ENCODE measurements at regions not wholly inside any gene's neighbourhood (a gene's known extent, or its start where the extent isn't known, plus 50 kb on each side); places are given as distances from the start of the nearest gene placed in this dataset.
A peak's percentile ranks its signal among the peaks of the same experiment; 100 is the strongest.
"Not testable (repeated sequence)": the region's sequence is repeated elsewhere in the genome, so short reads cannot be mapped to it uniquely, and the experiment has no call there.

DNA sequence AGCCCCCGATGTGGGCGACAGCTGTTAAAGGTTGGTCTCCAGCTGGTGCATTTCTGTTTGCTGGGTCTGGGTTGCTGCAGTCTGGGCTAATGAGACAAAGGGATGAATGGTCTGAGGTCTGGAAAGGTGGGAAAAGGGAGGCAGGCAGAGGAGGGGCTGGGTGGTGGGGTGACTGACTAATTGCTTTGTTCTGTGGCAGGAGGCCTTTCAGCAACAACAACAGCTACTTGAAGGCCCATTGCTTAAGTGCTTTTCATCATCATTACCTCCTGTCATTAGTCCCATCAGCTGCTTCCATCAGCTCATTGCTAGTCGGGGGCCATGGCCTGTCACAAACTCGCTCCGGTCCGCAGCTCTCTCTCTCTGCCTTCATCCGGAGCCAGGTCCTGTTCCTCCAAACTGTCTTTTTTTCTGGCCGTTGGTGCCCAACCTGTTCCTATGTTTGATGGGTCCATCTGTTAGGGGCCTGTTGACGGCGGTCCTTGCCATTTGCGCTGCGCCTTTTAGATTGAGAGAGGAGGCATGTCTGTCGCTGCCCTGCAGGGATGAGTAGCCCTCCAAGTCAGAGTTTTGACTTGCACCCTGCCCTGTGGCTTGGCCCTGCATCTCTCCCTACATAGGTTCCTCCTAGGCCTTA is 105.6 kb upstream of the PLXNA2 start:
- no peak for DNase-seq

DNA sequence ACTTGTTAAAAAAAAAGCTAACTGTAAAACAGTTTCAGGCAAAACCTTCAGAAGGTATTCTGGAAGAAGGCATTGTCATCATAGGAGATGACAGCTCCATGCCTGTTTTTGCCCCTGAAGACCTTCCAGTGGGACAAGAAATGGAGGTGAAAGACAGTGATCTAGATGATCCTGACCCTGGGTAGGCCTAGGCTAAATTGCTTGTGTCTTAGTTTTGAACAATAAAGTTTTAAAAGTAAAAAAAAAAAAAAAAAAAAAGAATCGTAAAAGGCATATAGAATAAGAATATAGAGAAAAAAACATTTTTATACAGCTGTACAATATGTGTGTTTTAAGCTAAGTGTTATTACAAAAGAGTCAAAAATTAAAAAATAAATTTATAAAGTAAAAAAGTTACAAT is 106.6 kb upstream of the PLXNA2 start:
- no peak for DNase-seq

- no peak for DNase-seq
These were observed 107.7 kb upstream of the PLXNA2 start for GRCh38 chr1:208351838-208352237.

DNA sequence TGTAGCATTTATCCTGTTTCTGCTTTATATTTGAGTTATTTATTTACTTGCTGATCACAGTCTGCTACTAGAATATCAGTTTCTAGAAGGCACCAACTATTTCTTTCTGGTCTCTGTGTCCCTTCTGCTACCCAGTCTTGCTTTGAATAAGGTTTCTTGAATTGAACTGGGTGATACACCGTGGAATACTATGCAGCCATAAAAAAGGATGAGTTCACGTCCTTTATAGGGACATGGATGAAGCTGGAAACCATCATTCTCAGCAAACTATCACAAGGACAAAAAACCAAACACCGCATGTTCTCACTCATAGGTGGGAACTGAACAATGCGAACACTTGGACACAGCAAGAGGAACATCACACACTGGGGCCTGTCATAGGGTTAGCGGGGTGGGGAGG is 109.6 kb upstream of the PLXNA2 start:
- DNase-seq = not testable (repeated sequence)

DNA sequence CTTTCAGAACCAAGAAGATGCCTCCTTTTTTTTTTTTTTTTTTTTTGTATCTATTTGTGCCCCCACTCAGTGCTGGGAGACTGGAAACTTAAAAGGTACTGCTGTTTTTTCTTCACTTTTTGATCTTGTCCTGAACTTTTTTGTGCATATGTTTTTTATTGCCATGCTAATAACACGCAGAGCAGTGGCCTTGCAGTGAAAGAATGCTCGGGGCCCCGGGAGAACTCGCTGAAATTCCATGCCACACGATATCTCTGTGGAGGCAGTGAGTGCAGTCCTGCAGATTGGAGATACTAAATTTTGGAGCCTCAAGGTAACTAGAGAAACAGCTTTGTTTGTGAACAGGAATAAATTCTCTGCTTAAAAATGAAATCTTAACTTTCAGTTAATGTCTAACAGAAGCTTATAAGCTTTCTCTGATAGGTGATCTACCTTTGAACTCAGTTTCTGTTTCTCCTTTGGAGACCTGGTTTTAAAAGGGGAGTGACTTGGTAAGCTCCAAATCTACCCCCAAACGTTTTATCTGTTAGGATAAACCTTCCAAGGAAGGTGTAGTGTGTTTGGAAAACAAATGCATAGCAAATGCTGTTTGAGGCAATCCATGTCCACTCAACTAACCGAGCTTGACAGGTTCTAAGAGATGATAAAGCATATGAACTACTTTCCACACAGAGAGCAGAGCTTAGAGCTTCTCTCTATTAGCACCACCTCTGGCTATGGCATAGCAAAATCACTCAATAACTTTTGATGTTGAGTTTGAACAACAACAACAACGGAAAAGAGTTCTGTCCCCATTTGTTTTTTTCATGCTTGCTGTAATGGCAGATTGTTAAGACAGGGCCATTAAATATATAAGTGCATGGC is 113.7 kb upstream of the PLXNA2 start:
- no peak for DNase-seq

DNA sequence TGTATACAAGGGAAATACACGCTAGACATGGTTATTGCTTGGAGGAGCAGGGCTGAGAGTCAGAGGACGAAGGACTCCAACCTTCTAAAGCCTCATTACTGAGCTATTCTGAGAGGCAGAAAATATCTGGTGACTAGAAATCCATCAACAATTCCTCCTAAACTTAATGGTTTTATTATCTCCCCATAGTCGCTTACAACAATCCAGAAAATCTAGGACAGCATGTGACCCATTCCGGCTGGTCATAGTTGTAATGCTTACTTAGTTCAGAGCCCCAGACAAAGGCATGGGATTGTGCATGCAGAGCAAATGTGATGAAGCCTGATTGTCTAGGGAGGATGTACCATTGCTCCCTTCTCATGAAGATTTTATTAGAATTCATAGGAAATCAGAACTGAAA is 114.5 kb upstream of the PLXNA2 start:
- no peak for DNase-seq

DNA sequence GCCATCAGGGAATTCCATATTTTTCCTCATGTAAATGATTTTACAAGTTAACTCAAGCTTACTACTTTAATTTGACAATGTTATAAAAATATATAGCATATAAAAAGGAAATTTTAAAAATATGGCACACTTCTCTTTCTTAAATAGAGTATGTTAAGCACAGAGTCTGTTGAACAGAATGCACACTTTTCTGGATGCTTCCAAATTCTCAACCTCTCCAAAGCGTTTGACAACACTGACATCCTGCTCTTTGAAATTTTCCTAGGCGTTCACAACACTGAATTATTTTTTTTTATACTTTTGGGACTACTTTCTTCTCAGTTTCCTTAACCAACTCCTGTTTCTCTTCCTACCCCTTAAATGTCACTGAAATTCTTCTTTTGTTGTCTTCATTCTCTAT is 117.8 kb upstream of the PLXNA2 start:
- no peak for DNase-seq

DNA sequence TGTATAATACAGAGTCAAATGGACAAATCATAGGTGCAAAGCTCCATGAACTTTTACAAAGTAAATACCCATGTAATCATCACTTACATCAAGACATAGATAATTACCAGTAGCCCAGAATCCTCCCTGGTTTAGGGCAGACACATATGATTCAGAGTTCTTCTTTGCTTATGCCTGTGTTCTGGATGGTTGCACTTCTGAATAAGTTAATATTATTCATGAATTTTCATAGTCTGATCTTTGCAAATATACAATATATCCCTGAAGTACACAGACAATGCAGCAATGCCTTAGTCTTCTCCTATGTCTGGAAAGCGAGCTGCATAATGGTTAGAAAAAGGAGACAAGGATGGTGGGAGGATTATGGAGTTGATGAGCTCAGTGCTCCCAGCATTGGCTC is 122.4 kb upstream of the PLXNA2 start:
- DNase-seq = no peak

DNA sequence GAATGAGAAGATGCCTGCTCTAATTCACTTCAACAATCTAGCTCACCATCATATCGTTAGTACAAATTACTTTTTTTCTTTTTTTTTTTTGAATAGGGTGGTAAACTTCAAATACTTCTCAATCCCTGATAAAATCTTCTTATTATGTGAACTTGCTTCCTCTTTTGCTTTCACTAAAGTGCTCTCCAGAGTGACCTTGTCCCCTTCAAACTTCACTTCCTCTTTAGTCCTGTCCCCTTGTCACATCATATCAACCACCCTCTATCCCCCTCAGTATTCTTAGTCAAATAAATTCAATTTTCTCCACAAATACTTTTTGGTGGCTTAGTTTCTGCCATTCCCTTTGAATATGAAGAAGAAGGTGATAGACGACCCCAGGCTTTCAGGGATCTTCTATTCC is 124.9 kb upstream of the PLXNA2 start:
- no peak for DNase-seq

GRCh38 chr1:208369658-208370057 is 125.5 kb upstream of the PLXNA2 start:
- DNase-seq = peak; percentile 63

- no peak for DNase-seq
These were observed 130.3 kb upstream of the PLXNA2 start for GRCh38 chr1:208374391-208374941.

GRCh38 chr1:208381481-208381880 is 137.3 kb upstream of the PLXNA2 start:
- DNase-seq = no peak

- peak; percentile 17 for DNase-seq
These were observed 144.0 kb upstream of the PLXNA2 start for GRCh38 chr1:208387908-208388811.

GRCh38 chr1:208393416-208393815 is 149.2 kb upstream of the PLXNA2 start:
- DNase-seq = no peak

DNA sequence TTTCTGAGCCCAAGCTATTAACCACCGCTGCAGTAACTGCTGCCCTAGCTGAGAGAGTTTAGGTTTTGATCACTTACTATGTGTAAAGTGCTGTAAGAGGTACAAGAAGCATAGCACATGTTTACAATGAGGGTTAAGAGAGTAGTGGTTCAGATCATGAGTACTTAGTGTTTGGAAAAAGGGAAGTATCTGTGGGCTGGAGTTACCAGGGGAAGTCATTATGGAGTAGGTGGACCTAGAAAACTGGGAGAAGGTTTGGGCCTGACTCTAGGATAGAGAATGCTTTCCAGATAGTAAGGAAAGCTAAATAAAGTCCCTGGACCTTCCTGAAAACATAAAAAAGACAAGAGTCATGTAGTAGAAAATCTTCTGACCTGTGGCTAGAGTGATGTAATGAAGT is 149.6 kb upstream of the PLXNA2 start:
- DNase-seq = no peak

DNA sequence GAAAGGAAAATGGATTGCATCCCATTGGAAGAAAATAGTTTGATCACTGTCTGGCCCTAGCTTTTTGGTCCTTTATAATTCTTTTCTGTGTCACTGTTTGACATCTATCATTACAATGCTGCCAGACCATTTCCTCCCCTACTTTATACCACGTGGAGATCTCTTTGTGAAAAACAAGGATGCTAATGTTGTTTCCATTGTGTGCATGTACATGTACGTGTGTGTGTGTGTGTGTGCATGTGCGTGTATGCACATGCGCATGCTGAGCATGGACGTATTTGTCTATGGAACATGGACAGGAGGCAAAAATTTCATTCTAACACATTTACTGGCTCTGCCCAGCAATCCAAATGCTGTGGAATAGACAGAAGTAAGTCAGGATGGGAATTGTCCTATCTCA is 153.1 kb upstream of the PLXNA2 start:
- DNase-seq = no peak

DNA sequence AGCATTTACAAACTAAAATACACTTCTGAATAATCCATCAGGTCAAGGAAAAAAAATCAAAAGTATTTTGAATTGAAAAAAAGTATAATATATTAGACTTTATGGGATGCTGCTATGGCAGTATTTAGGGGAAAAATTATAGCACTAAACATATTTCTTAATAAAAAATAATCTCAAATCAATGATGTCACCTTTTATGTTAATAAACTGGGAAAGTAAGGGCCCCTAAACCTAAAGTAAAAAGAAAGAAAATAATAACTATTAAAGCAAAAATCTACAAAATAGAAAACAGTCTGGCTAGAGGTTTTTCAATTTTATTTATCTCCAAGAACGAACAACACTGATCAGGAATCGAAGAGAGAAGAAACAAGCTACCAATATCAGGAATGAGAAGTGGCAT is 160.8 kb upstream of the PLXNA2 start:
- no peak for DNase-seq

DNA sequence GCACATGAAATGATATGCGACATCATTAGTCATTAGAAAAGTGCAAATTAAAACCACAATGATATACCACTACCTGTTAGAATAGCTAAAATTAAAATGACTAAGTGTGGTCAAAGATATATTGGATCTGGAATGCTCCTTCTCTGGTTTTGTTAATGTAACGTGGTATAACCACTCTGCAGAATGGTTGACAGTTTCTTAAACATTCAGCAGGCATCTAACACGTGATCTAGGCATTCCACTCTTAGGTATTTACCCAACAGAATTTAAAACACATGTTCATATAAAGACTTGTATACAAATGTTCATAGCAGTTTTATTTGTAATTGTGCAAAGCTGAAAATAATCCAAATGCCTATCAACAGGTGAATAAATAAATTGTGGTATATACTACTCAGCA is 165.0 kb upstream of the PLXNA2 start:
- no peak for DNase-seq

GRCh38 chr1:208410409-208410808 is 166.2 kb upstream of the PLXNA2 start:
- no peak for DNase-seq

DNA sequence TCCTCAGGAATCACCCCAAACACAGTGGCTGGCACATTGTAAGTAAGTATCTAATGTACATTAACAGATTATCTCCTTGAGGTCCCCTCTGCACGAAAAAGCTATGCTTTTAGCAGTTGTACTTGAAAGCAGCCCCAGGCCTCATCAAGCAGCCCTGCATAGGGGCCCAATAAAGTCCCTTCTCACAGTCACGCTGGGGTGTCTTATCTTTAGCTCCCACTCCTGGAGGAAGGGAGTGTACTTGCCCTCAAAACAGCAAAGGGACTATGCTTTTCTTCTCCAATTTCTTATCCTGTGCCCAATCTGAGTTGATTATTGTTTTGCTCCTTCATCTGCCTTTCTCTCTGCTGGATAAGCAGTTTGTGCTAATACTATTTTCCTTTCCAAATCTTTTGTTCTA is 168.8 kb upstream of the PLXNA2 start:
- no peak for DNase-seq

- no peak for DNase-seq
These were observed 174.5 kb upstream of the PLXNA2 start for GRCh38 chr1:208418667-208419066.

DNA sequence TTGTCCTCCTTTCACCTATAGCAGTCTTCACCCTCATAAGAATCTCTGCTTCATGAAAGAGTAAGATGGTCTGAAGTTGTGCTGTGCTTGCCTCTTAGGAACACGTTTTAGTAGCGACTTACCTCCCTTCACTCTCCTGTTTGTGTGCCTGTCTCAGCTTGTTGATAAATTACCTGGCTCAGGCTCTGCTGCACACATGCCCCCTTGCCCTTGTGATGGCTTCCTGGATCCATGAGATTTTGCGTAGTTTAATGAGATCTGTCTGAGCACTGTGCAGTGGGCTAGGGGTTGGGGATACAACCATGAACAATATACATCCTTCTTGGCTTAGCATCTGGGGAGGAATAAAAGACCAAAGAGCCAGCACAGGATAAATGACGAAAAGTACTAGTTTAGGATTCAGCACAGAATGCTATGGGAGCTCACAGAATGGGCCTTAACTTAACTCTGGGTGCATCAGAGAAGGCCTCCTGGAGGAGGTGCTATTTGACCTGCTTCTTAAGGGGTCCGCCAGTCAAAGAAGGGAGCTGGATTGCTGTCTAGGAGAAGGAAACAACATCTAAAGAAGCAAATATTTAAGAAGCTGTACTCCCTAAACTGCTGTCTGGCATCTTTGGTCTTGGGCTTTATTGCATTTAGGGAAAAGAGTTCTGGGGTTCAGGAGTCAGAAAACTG is 175.7 kb upstream of the PLXNA2 start:
- no peak for DNase-seq

GRCh38 chr1:208420696-208421095 is 176.5 kb upstream of the PLXNA2 start:
- DNase-seq = no peak
